Uterus (tissue), 3 donors: ENCODE measurements at regions not wholly inside any gene's neighbourhood (a gene's known extent, or its start where the extent isn't known, plus 50 kb on each side); places are given as distances from the start of the nearest gene placed in this dataset.

Experiments
- DNase-seq, 2 donors: peaks; one replicate each; pipeline ENCODE4 v3.0.0-alpha.2; 2019 to 2020
- H3K27ac ChIP-seq, 2 donors: fragments of 200-600 bp; sonication (generic); 1 replicate in 1 of 2; 2 replicates in 1 of 2; pipeline ENCODE4 v1.5.1; 2016 to 2018
- H3K27me3 ChIP-seq, 2 donors: fragments of 200-600 bp; sonication (generic); one replicate each; pipeline ENCODE4 v1.5.1; 2018 to 2019; ENCODE audit warnings: control low read depth in 1 of 2
- H3K36me3 ChIP-seq, 2 donors: fragments of 200-600 bp; sonication (generic); one replicate each; pipeline ENCODE4 v1.5.1; 2019; ENCODE audit warnings: control low read depth in 1 of 2
- H3K4me1 ChIP-seq, 2 donors: fragments of 200-600 bp; sonication (generic); one replicate each; pipeline ENCODE4 v1.5.1; 2018 to 2019; ENCODE audit warnings: control low read depth in 1 of 2
- H3K4me3 ChIP-seq, 2 donors: fragments of 200-600 bp; sonication (generic); 1 replicate in 1 of 2; 2 replicates in 1 of 2; pipeline ENCODE4 v1.5.1; 2018 to 2019; ENCODE audit warnings: mild to moderate bottlenecking in 1 of 2
- H3K9me3 ChIP-seq, 2 donors: fragments of 200-600 bp; sonication (generic); one replicate each; pipeline ENCODE4 v1.5.1; 2019; ENCODE audit warnings: control low read depth in 1 of 2
- CTCF ChIP-seq, 4 experiments: fragments of 200-600 bp in 2 of 4; fragments of 450-650 bp in 2 of 4; sonication (generic) in 2 of 4; IDR thresholded peaks; one replicate each; pipeline ENCODE4 v1.5.1; 2016 to 2019; ENCODE audit warnings: antibody characterized with exemption in 4 of 4, mild to moderate bottlenecking in 2 of 4, moderate library complexity in 1 of 4
- POLR2A ChIP-seq, 2 donors: fragments of 450-650 bp; IDR thresholded peaks; one replicate each; pipeline ENCODE4 v1.6.1; 2016; ENCODE audit warnings: antibody characterized with exemption in 2 of 2, mild to moderate bottlenecking in 1 of 2, moderate library complexity in 1 of 2
- intact Hi-C: fragments of 100-400 bp; cut with DNase I; formaldehyde crosslinking; loops from one replicate; pipeline ENCODE4 v1.15.1; 2023; ENCODE audit warnings: low total_unique reads
- donor health status: DM: yes; HTN: yes; CAD: no.

- Histone ChIP-seq H3K4me3 (no peak overlapping the region), H3K27ac (no peak overlapping the region), H3K36me3 (no peaks in the 10 kb centered on the region), H3K27me3 (no peaks in the 10 kb centered on the region), H3K4me1 (peaks cover 0 to 11% of the 10 kb centered on the region in 2 donors), H3K9me3 (no peaks in the 10 kb centered on the region)
- TF ChIP-seq CTCF (IDR thresholded peaks at IDR 0.05) (no peak), POLR2A (IDR thresholded peaks at IDR 0.05) (no peak)
- no peak for DNase-seq
- intact Hi-C loops: no loop called here
These were observed 76.1 kb upstream of the RGS2 start for GRCh38 chr1:192732787-192733186.

- TF ChIP-seq CTCF (IDR thresholded peaks at IDR 0.05) (no peak), POLR2A (IDR thresholded peaks at IDR 0.05) (no peak)
- intact Hi-C loops: no loop called here
- peak overlapping the region in 1 of 2 donors; percentile 1 for H3K27ac ChIP-seq
These were observed 73.4 kb upstream of the RGS2 start for GRCh38 chr1:192735298-192735915.

GRCh38 chr1:192737306-192737705 is 71.5 kb upstream of the RGS2 start:
- TF ChIP-seq CTCF (IDR thresholded peaks at IDR 0.05) (no peak), POLR2A (IDR thresholded peaks at IDR 0.05) (no peak)
- intact Hi-C loops: no loop called here
- H3K36me3 ChIP-seq: no peaks in the 10 kb centered on the region
- H3K4me1 ChIP-seq: no peaks in the 10 kb centered on the region
- peak overlapping the region; percentile 22 to 44 for H3K27ac ChIP-seq
- DNase-seq: no peak
- H3K9me3 ChIP-seq: no peaks in the 10 kb centered on the region
- no peaks in the 10 kb centered on the region for H3K27me3 ChIP-seq
- no peak overlapping the region for H3K4me3 ChIP-seq

More at GRCh38 chr1:192735298-192735915, 73.4 kb upstream of the RGS2 start:
- H3K4me1 ChIP-seq: peaks cover 0 to 3% of the 10 kb centered on the region in 2 donors
- no peaks in the 10 kb centered on the region for H3K9me3 ChIP-seq
- H3K36me3 ChIP-seq: no peaks in the 10 kb centered on the region
- no peaks in the 10 kb centered on the region for H3K27me3 ChIP-seq
- no peak overlapping the region for H3K4me3 ChIP-seq
- DNase-seq: no peak

GRCh38 chr1:192739476-192740184 is 69.2 kb upstream of the RGS2 start:
- TF ChIP-seq POLR2A (IDR thresholded peaks at IDR 0.05) (no peak), CTCF (IDR thresholded peaks at IDR 0.05) (no peak)
- no peak overlapping the region for H3K27ac ChIP-seq
- intact Hi-C loops: loop anchor here (10.0 kb wide), 1 partner anchor 1135 kb away; no protein-coding TSS in a partner anchor
- no peaks in the 10 kb centered on the region for H3K36me3 ChIP-seq
- H3K9me3 ChIP-seq: no peaks in the 10 kb centered on the region
- no peak for DNase-seq
- no peaks in the 10 kb centered on the region for H3K4me1 ChIP-seq
- no peak overlapping the region for H3K4me3 ChIP-seq
- H3K27me3 ChIP-seq: no peaks in the 10 kb centered on the region

- Histone ChIP-seq H3K27ac (no peak overlapping the region), H3K4me1 (no peaks in the 10 kb centered on the region), H3K36me3 (no peaks in the 10 kb centered on the region), H3K27me3 (no peaks in the 10 kb centered on the region), H3K4me3 (no peak overlapping the region), H3K9me3 (no peaks in the 10 kb centered on the region)
- intact Hi-C loops: loop anchor here (10.0 kb wide), 1 partner anchor 1135 kb away; no protein-coding TSS in a partner anchor
- no peak for TF ChIP-seq POLR2A (IDR thresholded peaks at IDR 0.05)
- no peak for TF ChIP-seq CTCF (IDR thresholded peaks at IDR 0.05)
- DNase-seq: no peak
These were observed 68.6 kb upstream of the RGS2 start for GRCh38 chr1:192740214-192740613.
